ENCODE measurements at regions not wholly inside any gene's neighbourhood (a gene's known extent, or its start where the extent isn't known, plus 50 kb on each side); places are given as distances from the start of the nearest gene placed in this dataset.

GRCh38 chr14:26932606-26933005 lies 334.8 kb upstream of the NOVA1 start:
- Histone ChIP-seq H3K4me1 (ENCODE audit: insufficient read depth, low read length, poor library complexity, severe bottlenecking) (no peaks in the 10 kb centered on the region), H3K36me3 (ENCODE audit: insufficient read depth, low read length, poor library complexity, severe bottlenecking) (no peaks in the 10 kb centered on the region), H3K27ac (ENCODE audit: low read depth, low read length, poor library complexity, severe bottlenecking) (no peak overlapping the region), H3K4me3 (ENCODE audit: low read depth, low read length, poor library complexity, severe bottlenecking) (no peak overlapping the region), H3K9me3 (ENCODE audit: low read depth, low read length, poor library complexity, severe bottlenecking) (no peaks in the 10 kb centered on the region), H3K27me3 (replicated peaks; ENCODE audit: insufficient read depth, low read depth, low read length, poor library complexity) (no peaks in the 10 kb centered on the region)
- no TSS peak for BruUV-seq (replicated peaks)
- intact Hi-C loops (cut with micrococcal nuclease; ENCODE audit: unreplicated experiment): no loop called here
- POLR2A ChIA-PET (ENCODE audit: low non-redundant PET): no interaction called here
- CTCF ChIA-PET: no interaction called here
- TF ChIP-seq CTCF (conservative IDR thresholded peaks at IDR 0.05; ENCODE audit: low read depth, low read length): no peak
- no peak for TF ChIP-seq EZH2 (IDR thresholded peaks at IDR 0.05; ENCODE audit: borderline replicate concordance, low read depth, low read length, poor library complexity, severe bottlenecking)
- no peak for DNase-seq (ENCODE audit: low spot score)

DNA sequence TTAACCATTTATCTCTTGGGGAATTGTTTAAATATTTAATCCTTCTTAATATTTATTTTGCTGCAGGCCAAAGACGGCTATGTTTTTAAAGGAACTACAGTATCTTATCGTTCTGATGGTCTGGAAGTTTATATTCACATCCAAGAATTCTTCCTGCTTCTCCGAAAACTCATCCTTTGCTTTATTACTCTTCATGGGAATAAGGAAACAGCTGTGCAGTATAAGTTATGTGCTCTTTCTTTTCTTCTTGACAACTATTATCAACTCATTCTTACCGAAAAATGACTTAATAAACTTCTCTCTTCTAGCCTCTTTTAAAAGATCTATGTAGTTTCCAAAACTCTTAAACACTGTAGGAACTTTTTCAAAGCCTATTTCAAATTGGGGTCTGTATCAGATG lies 335.6 kb upstream of the NOVA1 start:
- BruUV-seq (replicated peaks): no TSS peak
- Histone ChIP-seq H3K27me3 (replicated peaks; ENCODE audit: insufficient read depth, low read depth, low read length, poor library complexity) (no peaks in the 10 kb centered on the region), H3K9me3 (ENCODE audit: low read depth, low read length, poor library complexity, severe bottlenecking) (no peaks in the 10 kb centered on the region), H3K27ac (ENCODE audit: low read depth, low read length, poor library complexity, severe bottlenecking) (no peak overlapping the region), H3K36me3 (ENCODE audit: insufficient read depth, low read length, poor library complexity, severe bottlenecking) (no peaks in the 10 kb centered on the region), H3K4me3 (ENCODE audit: low read depth, low read length, poor library complexity, severe bottlenecking) (no peak overlapping the region), H3K4me1 (ENCODE audit: insufficient read depth, low read length, poor library complexity, severe bottlenecking) (no peaks in the 10 kb centered on the region)
- DNase-seq (ENCODE audit: low spot score): no peak
- CTCF ChIA-PET: no interaction called here
- no peak for TF ChIP-seq EZH2 (IDR thresholded peaks at IDR 0.05; ENCODE audit: borderline replicate concordance, low read depth, low read length, poor library complexity, severe bottlenecking)
- intact Hi-C loops (cut with micrococcal nuclease; ENCODE audit: unreplicated experiment): no loop called here
- POLR2A ChIA-PET (ENCODE audit: low non-redundant PET): no interaction called here

DNA sequence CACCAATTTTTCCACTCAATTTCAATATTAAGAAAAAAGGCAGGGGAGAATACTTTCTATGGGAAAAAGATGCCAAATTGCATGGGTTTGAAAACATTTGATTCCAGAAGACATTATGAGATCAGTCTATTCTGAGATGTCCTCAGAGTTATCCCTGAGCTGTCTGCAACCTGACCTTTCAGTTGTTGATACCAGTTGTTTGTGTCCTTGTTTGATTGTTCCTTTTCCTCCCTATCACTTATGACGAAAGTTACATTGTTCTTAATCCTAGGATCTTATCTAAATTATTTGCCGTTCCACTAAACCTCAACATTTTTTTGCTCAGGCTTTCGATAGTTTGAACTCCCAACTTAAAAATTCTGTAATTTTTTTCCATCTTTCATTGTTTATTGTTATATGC lies 336.3 kb upstream of the NOVA1 start:
- TF ChIP-seq CTCF (conservative IDR thresholded peaks at IDR 0.05; ENCODE audit: low read depth, low read length): no peak
- no peak for TF ChIP-seq EZH2 (IDR thresholded peaks at IDR 0.05; ENCODE audit: borderline replicate concordance, low read depth, low read length, poor library complexity, severe bottlenecking)
- no peaks in the 10 kb centered on the region for H3K36me3 ChIP-seq (ENCODE audit: insufficient read depth, low read length, poor library complexity, severe bottlenecking)
- H3K4me1 ChIP-seq (ENCODE audit: insufficient read depth, low read length, poor library complexity, severe bottlenecking): no peaks in the 10 kb centered on the region
- no peak overlapping the region for H3K4me3 ChIP-seq (ENCODE audit: low read depth, low read length, poor library complexity, severe bottlenecking)
- no peak for DNase-seq (ENCODE audit: low spot score)
- ChIA-PET CTCF (no interaction called here), POLR2A (ENCODE audit: low non-redundant PET) (no interaction called here)
- H3K27me3 ChIP-seq (replicated peaks; ENCODE audit: insufficient read depth, low read depth, low read length, poor library complexity): no peaks in the 10 kb centered on the region
- intact Hi-C loops (cut with micrococcal nuclease; ENCODE audit: unreplicated experiment): no loop called here
- no peak overlapping the region for H3K27ac ChIP-seq (ENCODE audit: low read depth, low read length, poor library complexity, severe bottlenecking)
- no peaks in the 10 kb centered on the region for H3K9me3 ChIP-seq (ENCODE audit: low read depth, low read length, poor library complexity, severe bottlenecking)
- no TSS peak for BruUV-seq (replicated peaks)

- POLR2A ChIA-PET (ENCODE audit: low non-redundant PET): no interaction called here
- no peak overlapping the region for H3K4me3 ChIP-seq (ENCODE audit: low read depth, low read length, poor library complexity, severe bottlenecking)
- BruUV-seq (replicated peaks): no TSS peak
- CTCF ChIA-PET: no interaction called here
- TF ChIP-seq CTCF (conservative IDR thresholded peaks at IDR 0.05; ENCODE audit: low read depth, low read length) (no peak), EZH2 (IDR thresholded peaks at IDR 0.05; ENCODE audit: borderline replicate concordance, low read depth, low read length, poor library complexity, severe bottlenecking) (no peak)
- no peaks in the 10 kb centered on the region for H3K9me3 ChIP-seq (ENCODE audit: low read depth, low read length, poor library complexity, severe bottlenecking)
- intact Hi-C loops (cut with micrococcal nuclease; ENCODE audit: unreplicated experiment): no loop called here
- H3K27ac ChIP-seq (ENCODE audit: low read depth, low read length, poor library complexity, severe bottlenecking): no peak overlapping the region
- DNase-seq (ENCODE audit: low spot score): no peak
- no peaks in the 10 kb centered on the region for H3K4me1 ChIP-seq (ENCODE audit: insufficient read depth, low read length, poor library complexity, severe bottlenecking)
- H3K36me3 ChIP-seq (ENCODE audit: insufficient read depth, low read length, poor library complexity, severe bottlenecking): no peaks in the 10 kb centered on the region
- H3K27me3 ChIP-seq (replicated peaks; ENCODE audit: insufficient read depth, low read depth, low read length, poor library complexity): no peaks in the 10 kb centered on the region
These were observed 337.9 kb upstream of the NOVA1 start for GRCh38 chr14:26935733-26936132.

All from A673 (cell line).